ENCODE measurements at regions not wholly inside any gene's neighbourhood (a gene's known extent, or its start where the extent isn't known, plus 50 kb on each side); places are given as distances from the start of the nearest gene placed in this dataset.

- H3K9me3 ChIP-seq (ENCODE audit: control insufficient read depth, insufficient read depth, low read length): no peaks in the 10 kb centered on the region
- no peaks in the 10 kb centered on the region for H3K4me1 ChIP-seq (ENCODE audit: insufficient read depth, low read length)
- H3K36me3 ChIP-seq (ENCODE audit: insufficient read depth, low read length): no peaks in the 10 kb centered on the region
- H3K9ac ChIP-seq (ENCODE audit: low read depth, low read length): no peak overlapping the region
Measured at GRCh38 chr11:119533921-119534736, 111.2 kb upstream of the THY1 start.

GRCh38 chr11:119533462-119533861 is 110.5 kb upstream of the THY1 start:
- no peaks in the 10 kb centered on the region for H3K9me3 ChIP-seq (ENCODE audit: control insufficient read depth, insufficient read depth, low read length)
- H3K9ac ChIP-seq (ENCODE audit: low read depth, low read length): no peak overlapping the region
- no peaks in the 10 kb centered on the region for H3K4me1 ChIP-seq (ENCODE audit: insufficient read depth, low read length)

GRCh38 chr11:119532551-119532950 is 109.6 kb upstream of the THY1 start:
- no peaks in the 10 kb centered on the region for H3K36me3 ChIP-seq (ENCODE audit: insufficient read depth, low read length)
- no peak overlapping the region for H3K9ac ChIP-seq (ENCODE audit: low read depth, low read length)
- no peaks in the 10 kb centered on the region for H3K4me1 ChIP-seq (ENCODE audit: insufficient read depth, low read length)
- no peaks in the 10 kb centered on the region for H3K9me3 ChIP-seq (ENCODE audit: control insufficient read depth, insufficient read depth, low read length)

More at GRCh38 chr11:119533462-119533861, 110.5 kb upstream of the THY1 start:
- no peaks in the 10 kb centered on the region for H3K36me3 ChIP-seq (ENCODE audit: insufficient read depth, low read length)

- H3K4me1 ChIP-seq (ENCODE audit: insufficient read depth, low read length): no peaks in the 10 kb centered on the region
- no peaks in the 10 kb centered on the region for H3K36me3 ChIP-seq (ENCODE audit: insufficient read depth, low read length)
- H3K9ac ChIP-seq (ENCODE audit: low read depth, low read length): no peak overlapping the region
- H3K9me3 ChIP-seq (ENCODE audit: control insufficient read depth, insufficient read depth, low read length): no peaks in the 10 kb centered on the region
Measured at GRCh38 chr11:119531623-119532022, 108.7 kb upstream of the THY1 start.

- no peaks in the 10 kb centered on the region for H3K4me1 ChIP-seq (ENCODE audit: insufficient read depth, low read length)
- no peaks in the 10 kb centered on the region for H3K36me3 ChIP-seq (ENCODE audit: insufficient read depth, low read length)
- H3K9ac ChIP-seq (ENCODE audit: low read depth, low read length): no peak overlapping the region
- H3K9me3 ChIP-seq (ENCODE audit: control insufficient read depth, insufficient read depth, low read length): no peaks in the 10 kb centered on the region
Measured at GRCh38 chr11:119531056-119531455, 108.1 kb upstream of the THY1 start.

GRCh38 chr11:119530509-119530908 is 107.5 kb upstream of the THY1 start:
- H3K4me1 ChIP-seq (ENCODE audit: insufficient read depth, low read length): no peaks in the 10 kb centered on the region
- H3K36me3 ChIP-seq (ENCODE audit: insufficient read depth, low read length): no peaks in the 10 kb centered on the region
- no peak overlapping the region for H3K9ac ChIP-seq (ENCODE audit: low read depth, low read length)
- no peaks in the 10 kb centered on the region for H3K9me3 ChIP-seq (ENCODE audit: control insufficient read depth, insufficient read depth, low read length)

GRCh38 chr11:119529936-119530335 is 107.0 kb upstream of the THY1 start:
- H3K9ac ChIP-seq (ENCODE audit: low read depth, low read length): no peak overlapping the region
- H3K9me3 ChIP-seq (ENCODE audit: control insufficient read depth, insufficient read depth, low read length): no peaks in the 10 kb centered on the region
- H3K4me1 ChIP-seq (ENCODE audit: insufficient read depth, low read length): no peaks in the 10 kb centered on the region
- no peaks in the 10 kb centered on the region for H3K36me3 ChIP-seq (ENCODE audit: insufficient read depth, low read length)

- no peaks in the 10 kb centered on the region for H3K9me3 ChIP-seq (ENCODE audit: control insufficient read depth, insufficient read depth, low read length)
- no peaks in the 10 kb centered on the region for H3K4me1 ChIP-seq (ENCODE audit: insufficient read depth, low read length)
- H3K9ac ChIP-seq (ENCODE audit: low read depth, low read length): no peak overlapping the region
- no peaks in the 10 kb centered on the region for H3K36me3 ChIP-seq (ENCODE audit: insufficient read depth, low read length)
Measured at GRCh38 chr11:119529063-119529845, 106.3 kb upstream of the THY1 start.

GRCh38 chr11:119525867-119526196 is 102.9 kb upstream of the THY1 start:
- Histone ChIP-seq H3K4me1 (ENCODE audit: insufficient read depth, low read length) (no peaks in the 10 kb centered on the region), H3K9ac (ENCODE audit: low read depth, low read length) (no peak overlapping the region), H3K9me3 (ENCODE audit: control insufficient read depth, insufficient read depth, low read length) (no peaks in the 10 kb centered on the region), H3K36me3 (ENCODE audit: insufficient read depth, low read length) (no peaks in the 10 kb centered on the region)

- Histone ChIP-seq H3K9ac (ENCODE audit: low read depth, low read length) (no peak overlapping the region), H3K4me1 (ENCODE audit: insufficient read depth, low read length) (no peaks in the 10 kb centered on the region), H3K36me3 (ENCODE audit: insufficient read depth, low read length) (no peaks in the 10 kb centered on the region), H3K9me3 (ENCODE audit: control insufficient read depth, insufficient read depth, low read length) (no peaks in the 10 kb centered on the region)
Measured at GRCh38 chr11:119525180-119525866, 102.4 kb upstream of the THY1 start.

GRCh38 chr11:119523539-119524157 is 100.7 kb upstream of the THY1 start:
- Histone ChIP-seq H3K9ac (ENCODE audit: low read depth, low read length) (no peak overlapping the region), H3K9me3 (ENCODE audit: control insufficient read depth, insufficient read depth, low read length) (no peaks in the 10 kb centered on the region), H3K4me1 (ENCODE audit: insufficient read depth, low read length) (no peaks in the 10 kb centered on the region), H3K36me3 (ENCODE audit: insufficient read depth, low read length) (no peaks in the 10 kb centered on the region)

- H3K9ac ChIP-seq (ENCODE audit: low read depth, low read length): no peak overlapping the region
- no peaks in the 10 kb centered on the region for H3K36me3 ChIP-seq (ENCODE audit: insufficient read depth, low read length)
- no peaks in the 10 kb centered on the region for H3K4me1 ChIP-seq (ENCODE audit: insufficient read depth, low read length)
- no peaks in the 10 kb centered on the region for H3K9me3 ChIP-seq (ENCODE audit: control insufficient read depth, insufficient read depth, low read length)
Measured at GRCh38 chr11:119522609-119523008, 99.6 kb upstream of the THY1 start.

- no peaks in the 10 kb centered on the region for H3K9me3 ChIP-seq (ENCODE audit: control insufficient read depth, insufficient read depth, low read length)
- no peaks in the 10 kb centered on the region for H3K36me3 ChIP-seq (ENCODE audit: insufficient read depth, low read length)
- no peaks in the 10 kb centered on the region for H3K4me1 ChIP-seq (ENCODE audit: insufficient read depth, low read length)
- no peak overlapping the region for H3K9ac ChIP-seq (ENCODE audit: low read depth, low read length)
Measured at GRCh38 chr11:119521551-119521950, 98.6 kb upstream of the THY1 start.

GRCh38 chr11:119520966-119521365 is 98.0 kb upstream of the THY1 start:
- no peaks in the 10 kb centered on the region for H3K36me3 ChIP-seq (ENCODE audit: insufficient read depth, low read length)
- no peaks in the 10 kb centered on the region for H3K4me1 ChIP-seq (ENCODE audit: insufficient read depth, low read length)
- no peak overlapping the region for H3K9ac ChIP-seq (ENCODE audit: low read depth, low read length)
- no peaks in the 10 kb centered on the region for H3K9me3 ChIP-seq (ENCODE audit: control insufficient read depth, insufficient read depth, low read length)
